C4-2B (cell line): ENCODE measurements at regions not wholly inside any gene's neighbourhood (a gene's known extent, or its start where the extent isn't known, plus 50 kb on each side); places are given as distances from the start of the nearest gene placed in this dataset.

Source experiments
- ZFX ChIP-seq: fragments of 450-650 bp; IDR thresholded peaks from 2 replicates; pipeline ENCODE4 v1.6.1; 2017
- TF ChIP-seq, protein P1 (sequence below): fragments of 450-650 bp; conservative IDR thresholded peaks from 2 replicates; pipeline ENCODE4 v1.5.1; 2017; ENCODE audit warnings: mild to moderate bottlenecking

DNA sequence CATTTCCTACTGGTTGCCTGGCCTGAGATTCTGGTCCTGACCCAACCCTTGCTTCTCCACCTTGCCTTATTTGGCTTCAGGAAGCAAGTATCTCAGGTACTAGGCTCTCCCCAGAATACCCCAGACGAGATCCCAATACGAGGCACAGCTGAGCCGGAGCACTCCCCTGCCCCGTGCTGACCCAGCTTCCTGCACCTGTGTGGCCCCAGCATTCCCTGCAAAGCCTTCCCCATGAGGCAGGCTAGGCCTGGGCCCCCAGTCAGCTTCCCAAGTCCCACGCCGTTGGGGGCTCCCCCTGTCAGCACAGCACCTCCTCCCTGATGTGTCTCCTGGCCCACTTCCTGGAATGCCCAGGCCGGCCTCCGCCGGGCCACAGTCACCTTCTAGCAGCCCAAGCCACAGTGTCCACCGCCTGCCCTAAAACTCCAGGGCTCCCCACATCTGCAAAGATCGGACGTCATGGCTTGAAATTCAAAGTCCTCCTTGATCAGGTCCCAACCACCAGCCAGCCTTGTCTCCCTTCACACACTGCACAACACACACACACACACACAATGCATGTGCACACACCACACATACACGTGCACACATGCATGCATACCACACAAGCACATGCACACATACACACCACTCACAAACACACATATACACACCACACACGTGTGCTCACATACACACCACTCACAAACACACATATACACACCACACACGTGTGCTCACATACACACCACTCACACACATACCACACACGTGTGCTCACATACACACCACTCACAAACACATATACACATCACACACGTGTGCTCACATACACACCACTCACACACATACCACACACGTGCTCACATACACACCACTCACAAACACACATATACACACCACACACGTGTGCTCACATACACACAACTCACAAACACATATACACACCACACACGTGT lies 78.9 kb upstream of the FOXK1 start:
- TF ChIP-seq, protein P1, sequence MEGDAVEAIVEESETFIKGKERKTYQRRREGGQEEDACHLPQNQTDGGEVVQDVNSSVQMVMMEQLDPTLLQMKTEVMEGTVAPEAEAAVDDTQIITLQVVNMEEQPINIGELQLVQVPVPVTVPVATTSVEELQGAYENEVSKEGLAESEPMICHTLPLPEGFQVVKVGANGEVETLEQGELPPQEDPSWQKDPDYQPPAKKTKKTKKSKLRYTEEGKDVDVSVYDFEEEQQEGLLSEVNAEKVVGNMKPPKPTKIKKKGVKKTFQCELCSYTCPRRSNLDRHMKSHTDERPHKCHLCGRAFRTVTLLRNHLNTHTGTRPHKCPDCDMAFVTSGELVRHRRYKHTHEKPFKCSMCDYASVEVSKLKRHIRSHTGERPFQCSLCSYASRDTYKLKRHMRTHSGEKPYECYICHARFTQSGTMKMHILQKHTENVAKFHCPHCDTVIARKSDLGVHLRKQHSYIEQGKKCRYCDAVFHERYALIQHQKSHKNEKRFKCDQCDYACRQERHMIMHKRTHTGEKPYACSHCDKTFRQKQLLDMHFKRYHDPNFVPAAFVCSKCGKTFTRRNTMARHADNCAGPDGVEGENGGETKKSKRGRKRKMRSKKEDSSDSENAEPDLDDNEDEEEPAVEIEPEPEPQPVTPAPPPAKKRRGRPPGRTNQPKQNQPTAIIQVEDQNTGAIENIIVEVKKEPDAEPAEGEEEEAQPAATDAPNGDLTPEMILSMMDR: no peak
- TF ChIP-seq ZFX: no peak
